Tibial nerve (tissue), 4 donors: ENCODE measurements at regions not wholly inside any gene's neighbourhood (a gene's known extent, or its start where the extent isn't known, plus 50 kb on each side); places are given as distances from the start of the nearest gene placed in this dataset.

Source experiments
- DNase-seq, 2 donors: peaks; one replicate each; pipeline ENCODE4 v3.0.0-alpha.2; 2019; ENCODE audit warnings: low spot score in 2 of 2
- H3K27ac ChIP-seq, 4 donors: fragments of 200-600 bp; sonication (generic) in 3 of 4; one replicate each; pipeline ENCODE4 v1.5.1; 2017 to 2019; ENCODE audit warnings: mild to moderate bottlenecking in 1 of 4
- H3K27me3 ChIP-seq, 2 donors: fragments of 200-600 bp; sonication (generic) in 1 of 2; one replicate each; pipeline versions ENCODE4 v1.5.1 to v1.6.0; 2017 to 2019
- H3K36me3 ChIP-seq, 3 donors: fragments of 200-600 bp; sonication (generic); one replicate each; pipeline ENCODE4 v1.5.1; 2018 to 2019
- H3K4me1 ChIP-seq, 4 donors: fragments of 200-600 bp; sonication (generic) in 3 of 4; one replicate each; pipeline ENCODE4 v1.5.1; 2017 to 2019
- H3K4me3 ChIP-seq, 4 donors: fragments of 200-600 bp; sonication (generic) in 3 of 4; one replicate each; pipeline ENCODE4 v1.5.1; 2017 to 2019; ENCODE audit warnings: mild to moderate bottlenecking in 1 of 4, moderate library complexity in 1 of 4
- H3K9me3 ChIP-seq, 4 donors: fragments of 200-600 bp; sonication (generic) in 3 of 4; one replicate each; pipeline ENCODE4 v1.5.1; 2017 to 2019
- CTCF ChIP-seq, 5 experiments: fragments of 200-600 bp in 3 of 5; fragments of 450-650 bp in 2 of 5; sonication (generic) in 3 of 5; IDR thresholded peaks; one replicate each; pipeline ENCODE4 v1.5.1; 2016 to 2019; ENCODE audit warnings: antibody characterized with exemption in 5 of 5, mild to moderate bottlenecking in 3 of 5, moderate library complexity in 2 of 5
- EP300 ChIP-seq, 2 donors: sonication (generic); formaldehyde crosslinking; IDR thresholded peaks; one replicate each; pipeline ENCODE4 v1.6.1; 2017; ENCODE audit warnings: antibody characterized with exemption in 2 of 2, mild to moderate bottlenecking in 1 of 2
- POLR2A ChIP-seq, 2 donors: fragments of 450-650 bp; IDR thresholded peaks; one replicate each; pipeline ENCODE4 v1.6.1; 2017; ENCODE audit warnings: antibody characterized with exemption in 2 of 2, mild to moderate bottlenecking in 2 of 2, moderate library complexity in 2 of 2
- whole genome bisulfite sequencing, 2 donors: methylation state at CpG; one replicate each; pipeline ENCODE4 v1.1.5; 2018; 5-methylcytosine and 5-hydroxymethylcytosine counted together

- WGBS, 2 donors = 65 to 74% methylated on average over 2 of the region's 2 CpGs
- TF ChIP-seq CTCF (IDR thresholded peaks at IDR 0.05) (no peak), POLR2A (IDR thresholded peaks at IDR 0.05) (no peak), EP300 (IDR thresholded peaks at IDR 0.05) (no peak)
Observed at GRCh38 chr10:16231176-16231575, 205.6 kb upstream of the PTER start.

GRCh38 chr10:16231734-16232435 lies 204.9 kb upstream of the PTER start:
- Histone ChIP-seq H3K36me3 (no peaks in the 10 kb centered on the region), H3K27ac (no peak overlapping the region), H3K27me3 (no peaks in the 10 kb centered on the region), H3K4me1 (no peaks in the 10 kb centered on the region), H3K4me3 (no peak overlapping the region), H3K9me3 (peaks cover 0 to 7% (median 0%) of the 10 kb centered on the region in 4 donors)
- WGBS, 2 donors = 52 to 65% methylated on average over 11 of the region's 11 CpGs
- DNase-seq = no peak
- TF ChIP-seq POLR2A (IDR thresholded peaks at IDR 0.05) = no peak
- TF ChIP-seq CTCF (IDR thresholded peaks at IDR 0.05) = no peak
- no peak for TF ChIP-seq EP300 (IDR thresholded peaks at IDR 0.05)

More at GRCh38 chr10:16231176-16231575, 205.6 kb upstream of the PTER start:
- Histone ChIP-seq H3K4me3 (no peak overlapping the region), H3K36me3 (no peaks in the 10 kb centered on the region), H3K27me3 (no peaks in the 10 kb centered on the region), H3K4me1 (no peaks in the 10 kb centered on the region), H3K27ac (no peak overlapping the region), H3K9me3 (peaks cover 0 to 10% (median 0%) of the 10 kb centered on the region in 4 donors)
- DNase-seq = no peak

- Histone ChIP-seq H3K27ac (no peak overlapping the region), H3K4me1 (no peaks in the 10 kb centered on the region), H3K9me3 (peaks cover 0 to 1% (median 0%) of the 10 kb centered on the region in 4 donors), H3K36me3 (no peaks in the 10 kb centered on the region), H3K4me3 (no peak overlapping the region), H3K27me3 (no peaks in the 10 kb centered on the region)
- no peak for DNase-seq
- 76 to 81% methylated on average over 1 of the region's 1 CpG for WGBS, 2 donors
- TF ChIP-seq POLR2A (IDR thresholded peaks at IDR 0.05) (no peak), EP300 (IDR thresholded peaks at IDR 0.05) (no peak), CTCF (IDR thresholded peaks at IDR 0.05) (no peak)
Observed at GRCh38 chr10:16232441-16232840, 204.4 kb upstream of the PTER start.

GRCh38 chr10:16234916-16235315 lies 201.9 kb upstream of the PTER start:
- Histone ChIP-seq H3K4me3 (no peak overlapping the region), H3K9me3 (no peaks in the 10 kb centered on the region), H3K36me3 (no peaks in the 10 kb centered on the region), H3K27ac (no peak overlapping the region), H3K4me1 (no peaks in the 10 kb centered on the region), H3K27me3 (no peaks in the 10 kb centered on the region)
- no peak for TF ChIP-seq POLR2A (IDR thresholded peaks at IDR 0.05)
- no peak for TF ChIP-seq CTCF (IDR thresholded peaks at IDR 0.05)
- TF ChIP-seq EP300 (IDR thresholded peaks at IDR 0.05) = no peak
- 87% methylated on average over 2 of the region's 2 CpGs for WGBS, 2 donors
- DNase-seq = no peak

GRCh38 chr10:16242446-16242845 lies 194.4 kb upstream of the PTER start:
- 91 to 93% methylated on average over 3 of the region's 3 CpGs for WGBS, 2 donors
- no peaks in the 10 kb centered on the region for H3K36me3 ChIP-seq
- no peak overlapping the region for H3K27ac ChIP-seq
- peaks cover 0 to 6% (median 0%) of the 10 kb centered on the region in 4 donors for H3K9me3 ChIP-seq
- H3K4me3 ChIP-seq = no peak overlapping the region
- H3K4me1 ChIP-seq = no peaks in the 10 kb centered on the region
- no peaks in the 10 kb centered on the region for H3K27me3 ChIP-seq
- TF ChIP-seq EP300 (IDR thresholded peaks at IDR 0.05) (no peak), POLR2A (IDR thresholded peaks at IDR 0.05) (no peak), CTCF (IDR thresholded peaks at IDR 0.05) (no peak)
- no peak for DNase-seq
